Neural progenitor cell (in vitro differentiated cells): ENCODE measurements at regions not wholly inside any gene's neighbourhood (a gene's known extent, or its start where the extent isn't known, plus 50 kb on each side); places are given as distances from the start of the nearest gene placed in this dataset.

Experiments
- EZH2phosphoT487 ChIP-seq: fragments of 200-600 bp; sonication (generic); IDR thresholded peaks from 2 replicates; pipeline ENCODE4 v1.6.1; 2017; ENCODE audit warnings: antibody characterized with exemption
- TF ChIP-seq, protein P1 (sequence below): fragments of 200-600 bp; sonication (generic); IDR thresholded peaks from 2 replicates; pipeline ENCODE4 v1.5.1; 2017; ENCODE audit warnings: antibody characterized with exemption, mild to moderate bottlenecking

DNA sequence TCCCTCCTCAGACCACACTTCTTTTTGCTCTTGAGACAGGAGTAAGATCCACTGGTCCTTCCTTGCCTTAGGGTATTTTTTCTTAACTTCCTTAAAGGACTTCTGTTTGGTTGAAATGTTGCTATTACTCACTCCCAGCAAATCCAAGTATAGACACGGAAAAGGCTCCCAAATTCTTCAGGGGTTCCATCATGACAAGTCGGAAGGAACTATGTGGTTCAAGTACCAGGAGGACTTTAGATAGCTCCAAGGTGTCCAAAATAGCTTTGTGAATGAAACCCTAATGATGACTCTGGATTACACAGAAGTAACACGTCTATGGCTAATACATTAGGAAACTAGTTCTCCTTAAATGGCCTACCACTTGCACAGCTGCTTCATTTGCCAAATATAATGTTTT lies 238.7 kb downstream of the KCTD12 start:
- no peak for TF ChIP-seq EZH2phosphoT487
- TF ChIP-seq, protein P1, sequence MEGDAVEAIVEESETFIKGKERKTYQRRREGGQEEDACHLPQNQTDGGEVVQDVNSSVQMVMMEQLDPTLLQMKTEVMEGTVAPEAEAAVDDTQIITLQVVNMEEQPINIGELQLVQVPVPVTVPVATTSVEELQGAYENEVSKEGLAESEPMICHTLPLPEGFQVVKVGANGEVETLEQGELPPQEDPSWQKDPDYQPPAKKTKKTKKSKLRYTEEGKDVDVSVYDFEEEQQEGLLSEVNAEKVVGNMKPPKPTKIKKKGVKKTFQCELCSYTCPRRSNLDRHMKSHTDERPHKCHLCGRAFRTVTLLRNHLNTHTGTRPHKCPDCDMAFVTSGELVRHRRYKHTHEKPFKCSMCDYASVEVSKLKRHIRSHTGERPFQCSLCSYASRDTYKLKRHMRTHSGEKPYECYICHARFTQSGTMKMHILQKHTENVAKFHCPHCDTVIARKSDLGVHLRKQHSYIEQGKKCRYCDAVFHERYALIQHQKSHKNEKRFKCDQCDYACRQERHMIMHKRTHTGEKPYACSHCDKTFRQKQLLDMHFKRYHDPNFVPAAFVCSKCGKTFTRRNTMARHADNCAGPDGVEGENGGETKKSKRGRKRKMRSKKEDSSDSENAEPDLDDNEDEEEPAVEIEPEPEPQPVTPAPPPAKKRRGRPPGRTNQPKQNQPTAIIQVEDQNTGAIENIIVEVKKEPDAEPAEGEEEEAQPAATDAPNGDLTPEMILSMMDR: no peak
